Activated CD8-positive, alpha-beta T cell treated with anti-CD3 and anti-CD28 coated beads for 36 hours (primary cell): ENCODE measurements at regions not wholly inside any gene's neighbourhood (a gene's known extent, or its start where the extent isn't known, plus 50 kb on each side); places are given as distances from the start of the nearest gene placed in this dataset.
"Not testable (repeated sequence)": the region's sequence is repeated elsewhere in the genome, so short reads cannot be mapped to it uniquely, and the experiment has no call there.

Experiments used
- ATAC-seq: fragments of 200-7000 bp; cut with Tn5 transposase; one replicate; pipeline ENCODE4 v1.10.0; 2021; ENCODE audit warnings: mild to moderate bottlenecking, moderate library complexity
- CTCF ChIA-PET: fragments of 350-600 bp; sonication (Branson Sonifier 250); formaldehyde crosslinking; loops from one replicate; lab custom pipeline; 2021; ENCODE audit warnings: antibody characterized with exemption; lab: Charles Lee
- POLR2A ChIA-PET: fragments of 350-600 bp; sonication (Branson Sonifier 250); formaldehyde crosslinking; loops from one replicate; lab custom pipeline; 2021; ENCODE audit warnings: antibody characterized with exemption; lab: Charles Lee
- DNase-seq: peaks from one replicate; pipeline ENCODE4 v3.0.0-alpha.2; 2020
- H3K27ac Mint-ChIP-seq: one replicate; pipeline ENCODE4 v1.8.0; 2021; ENCODE audit warnings: mild to moderate bottlenecking, mixed read lengths
- H3K27me3 Mint-ChIP-seq: one replicate; pipeline ENCODE4 v1.8.0; 2021; ENCODE audit warnings: mixed read lengths
- H3K36me3 Mint-ChIP-seq: one replicate; pipeline ENCODE4 v1.8.0; 2021; ENCODE audit warnings: low read depth, mixed read lengths
- H3K4me1 Mint-ChIP-seq: one replicate; pipeline ENCODE4 v1.8.0; 2021; ENCODE audit warnings: low read depth, mixed read lengths
- H3K4me3 Mint-ChIP-seq: one replicate; pipeline ENCODE4 v1.8.0; 2021; ENCODE audit warnings: mild to moderate bottlenecking, moderate library complexity, mixed read lengths
- H3K9me3 Mint-ChIP-seq: one replicate; pipeline ENCODE4 v1.8.0; 2021; ENCODE audit warnings: mixed read lengths
- intact Hi-C: fragments of 100-400 bp; cut with micrococcal nuclease; formaldehyde crosslinking; loops from one replicate; pipeline ENCODE4 v1.10.0; 2022
- TF ChIP-seq, protein P1 (sequence below): fragments of 200-600 bp; IDR thresholded peaks from one replicate; pipeline ENCODE4 v1.8.0; 2022; ENCODE audit warnings: antibody characterized with exemption, mild to moderate bottlenecking

DNA sequence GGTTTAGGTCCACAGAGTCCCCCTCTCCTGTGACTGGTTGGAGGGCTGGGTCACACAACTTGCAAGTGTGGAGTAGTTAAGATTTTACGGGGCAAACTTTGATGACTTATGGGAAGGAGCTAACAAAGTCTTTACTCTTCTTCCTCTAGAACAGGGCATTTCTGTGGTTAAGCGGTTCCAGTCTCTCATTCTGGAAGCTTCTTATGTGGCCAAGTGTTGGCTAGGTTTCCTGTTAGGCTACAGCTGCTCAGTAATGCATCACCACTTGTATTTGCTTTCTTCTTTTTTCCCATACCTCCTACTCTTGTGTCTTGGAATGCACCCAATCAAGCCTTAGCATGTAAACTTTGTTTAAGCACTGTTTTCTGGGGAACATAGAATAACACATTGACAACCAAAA is 100.6 kb upstream of the PLAAT1 start:
- intact Hi-C loops: no loop called here

DNA sequence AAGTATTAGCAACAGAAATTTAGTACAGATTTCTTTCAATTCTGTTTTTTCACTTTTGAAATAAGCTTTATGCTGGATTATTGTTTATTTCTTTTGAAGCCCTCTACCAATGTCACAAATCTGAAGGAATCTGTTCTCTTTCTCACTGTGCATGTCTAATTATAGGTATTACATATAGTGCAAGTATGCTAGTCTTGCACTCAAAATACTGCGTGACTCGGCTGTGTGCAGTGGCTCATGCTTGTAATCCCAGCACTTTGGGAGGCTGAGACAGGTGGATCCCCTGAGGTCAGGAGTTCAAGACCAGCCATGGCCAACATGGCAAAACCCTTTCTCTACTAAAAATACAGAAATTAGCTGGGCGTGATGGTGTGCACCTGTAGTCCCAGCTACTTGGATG is 95.8 kb upstream of the PLAAT1 start:
- intact Hi-C loops: no loop called here
- CTCF ChIA-PET: no interaction called here
- Mint-ChIP-seq H3K27ac (no peak overlapping the region), H3K9me3 (no peaks in the 10 kb centered on the region), H3K4me3 (no peak overlapping the region), H3K27me3 (no peaks in the 10 kb centered on the region), H3K4me1 (no peaks in the 10 kb centered on the region), H3K36me3 (no peaks in the 10 kb centered on the region)
- ATAC-seq: no peak
- no peak for DNase-seq
- TF ChIP-seq, protein P1, sequence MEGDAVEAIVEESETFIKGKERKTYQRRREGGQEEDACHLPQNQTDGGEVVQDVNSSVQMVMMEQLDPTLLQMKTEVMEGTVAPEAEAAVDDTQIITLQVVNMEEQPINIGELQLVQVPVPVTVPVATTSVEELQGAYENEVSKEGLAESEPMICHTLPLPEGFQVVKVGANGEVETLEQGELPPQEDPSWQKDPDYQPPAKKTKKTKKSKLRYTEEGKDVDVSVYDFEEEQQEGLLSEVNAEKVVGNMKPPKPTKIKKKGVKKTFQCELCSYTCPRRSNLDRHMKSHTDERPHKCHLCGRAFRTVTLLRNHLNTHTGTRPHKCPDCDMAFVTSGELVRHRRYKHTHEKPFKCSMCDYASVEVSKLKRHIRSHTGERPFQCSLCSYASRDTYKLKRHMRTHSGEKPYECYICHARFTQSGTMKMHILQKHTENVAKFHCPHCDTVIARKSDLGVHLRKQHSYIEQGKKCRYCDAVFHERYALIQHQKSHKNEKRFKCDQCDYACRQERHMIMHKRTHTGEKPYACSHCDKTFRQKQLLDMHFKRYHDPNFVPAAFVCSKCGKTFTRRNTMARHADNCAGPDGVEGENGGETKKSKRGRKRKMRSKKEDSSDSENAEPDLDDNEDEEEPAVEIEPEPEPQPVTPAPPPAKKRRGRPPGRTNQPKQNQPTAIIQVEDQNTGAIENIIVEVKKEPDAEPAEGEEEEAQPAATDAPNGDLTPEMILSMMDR: no peak
- POLR2A ChIA-PET: no interaction called here

More for the DNA sequence above, 100.6 kb upstream of the PLAAT1 start:
- H3K36me3 Mint-ChIP-seq: no peaks in the 10 kb centered on the region
- H3K9me3 Mint-ChIP-seq: peaks cover 2% of the 10 kb centered on the region
- no peak overlapping the region for H3K4me3 Mint-ChIP-seq
- ATAC-seq (no peak), DNase-seq (no peak)
- peaks cover 2% of the 10 kb centered on the region for H3K27me3 Mint-ChIP-seq
- CTCF ChIA-PET: no interaction called here
- POLR2A ChIA-PET: interaction anchor here (0.6 kb wide), 1 partner anchor 10 kb away, joined by 3 read pairs; no protein-coding TSS in a partner anchor
- H3K27ac Mint-ChIP-seq: no peak overlapping the region
- no peaks in the 10 kb centered on the region for H3K4me1 Mint-ChIP-seq
- TF ChIP-seq, protein P1: no peak

GRCh38 chr3:193148688-193149473 is 92.1 kb upstream of the PLAAT1 start:
- no peak overlapping the region for H3K27ac Mint-ChIP-seq
- ChIA-PET CTCF (no interaction called here), POLR2A (no interaction called here)
- no peak for DNase-seq
- TF ChIP-seq, protein P1: no peak
- H3K36me3 Mint-ChIP-seq: no peaks in the 10 kb centered on the region
- no peak overlapping the region for H3K4me3 Mint-ChIP-seq
- H3K27me3 Mint-ChIP-seq: peaks cover 1% of the 10 kb centered on the region
- no peaks in the 10 kb centered on the region for H3K9me3 Mint-ChIP-seq
- no peak for ATAC-seq
- intact Hi-C loops: no loop called here
- no peaks in the 10 kb centered on the region for H3K4me1 Mint-ChIP-seq

DNA sequence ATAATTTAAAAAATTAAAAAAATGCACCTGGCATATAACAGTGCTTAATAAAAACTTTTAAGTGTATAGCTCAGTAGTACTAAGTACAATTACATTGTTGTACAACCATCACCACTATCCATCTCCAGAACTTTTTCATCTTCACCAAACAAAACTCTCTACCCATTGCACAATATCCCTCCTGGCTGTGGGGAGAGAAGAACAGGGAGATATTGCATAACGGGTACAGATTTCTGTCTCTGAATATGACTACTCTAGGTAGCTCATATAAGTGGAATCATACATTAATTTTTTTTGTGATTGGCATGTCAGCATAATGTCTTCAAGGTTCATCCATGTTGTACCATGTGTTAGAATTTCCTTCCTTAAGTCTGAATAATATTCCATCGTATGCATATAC is 91.0 kb upstream of the PLAAT1 start:
- POLR2A ChIA-PET: no interaction called here

DNA sequence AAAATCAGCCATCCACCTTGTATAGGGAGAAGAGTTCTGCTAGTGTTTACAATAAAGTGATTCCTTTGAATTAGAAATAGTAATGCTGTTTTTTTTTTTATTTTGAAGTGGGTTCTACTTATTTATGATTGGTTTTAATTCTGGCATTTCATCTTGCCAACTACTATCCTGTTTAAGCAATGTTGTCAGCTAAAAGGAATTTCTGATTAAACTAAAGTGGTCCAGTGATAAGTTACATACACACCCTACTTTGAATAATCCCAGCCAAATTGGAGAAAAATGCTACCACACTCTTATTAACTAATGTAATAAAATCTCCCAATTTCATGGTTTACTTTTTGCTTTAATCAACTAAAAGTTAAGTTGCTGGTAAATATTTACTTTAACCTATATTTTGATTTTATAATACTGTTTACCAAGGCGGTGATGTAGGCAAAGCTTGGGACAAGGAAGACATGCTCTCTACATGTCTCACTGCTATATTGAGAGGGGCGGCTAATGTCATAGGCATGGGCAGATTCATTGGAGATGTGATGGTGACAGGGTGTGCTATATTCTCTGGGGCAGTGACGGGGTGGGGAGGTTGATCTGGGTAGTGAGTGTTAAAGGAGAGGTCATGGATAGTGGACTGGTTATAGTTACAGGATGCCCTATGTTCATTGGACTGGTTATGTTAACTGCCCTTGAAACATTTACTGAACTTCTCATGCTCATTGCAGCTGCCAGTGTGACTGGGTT is 85.8 kb upstream of the PLAAT1 start:
- intact Hi-C loops, H3K4me3 Mint-ChIP-seq, H3K27ac Mint-ChIP-seq, DNase-seq, H3K4me1 Mint-ChIP-seq, H3K9me3 Mint-ChIP-seq, H3K27me3 Mint-ChIP-seq, H3K36me3 Mint-ChIP-seq, ATAC-seq, POLR2A ChIA-PET, CTCF ChIA-PET: not testable (repeated sequence)

More for the DNA sequence above, 91.0 kb upstream of the PLAAT1 start:
- intact Hi-C loops: no loop called here
- no peak overlapping the region for H3K27ac Mint-ChIP-seq
- H3K4me3 Mint-ChIP-seq: no peak overlapping the region
- no peaks in the 10 kb centered on the region for H3K9me3 Mint-ChIP-seq
- peaks cover 1% of the 10 kb centered on the region for H3K27me3 Mint-ChIP-seq
- no peaks in the 10 kb centered on the region for H3K4me1 Mint-ChIP-seq
- DNase-seq: no peak
- CTCF ChIA-PET: no interaction called here
- TF ChIP-seq, protein P1: no peak
- H3K36me3 Mint-ChIP-seq: no peaks in the 10 kb centered on the region
- ATAC-seq: no peak
